Activated CD8-positive, alpha-beta T cell treated with anti-CD3 and anti-CD28 coated beads for 36 hours (primary cell): ENCODE measurements at regions not wholly inside any gene's neighbourhood (a gene's known extent, or its start where the extent isn't known, plus 50 kb on each side); places are given as distances from the start of the nearest gene placed in this dataset.

Experiments used
- ATAC-seq: fragments of 200-7000 bp; cut with Tn5 transposase; one replicate; pipeline ENCODE4 v1.10.0; 2021; ENCODE audit warnings: mild to moderate bottlenecking, moderate library complexity
- CTCF ChIA-PET: fragments of 350-600 bp; sonication (Branson Sonifier 250); formaldehyde crosslinking; loops from one replicate; lab custom pipeline; 2021; ENCODE audit warnings: antibody characterized with exemption; lab: Charles Lee
- POLR2A ChIA-PET: fragments of 350-600 bp; sonication (Branson Sonifier 250); formaldehyde crosslinking; loops from one replicate; lab custom pipeline; 2021; ENCODE audit warnings: antibody characterized with exemption; lab: Charles Lee
- DNase-seq: peaks from one replicate; pipeline ENCODE4 v3.0.0-alpha.2; 2020
- H3K27ac Mint-ChIP-seq: one replicate; pipeline ENCODE4 v1.8.0; 2021; ENCODE audit warnings: mild to moderate bottlenecking, mixed read lengths
- H3K27me3 Mint-ChIP-seq: one replicate; pipeline ENCODE4 v1.8.0; 2021; ENCODE audit warnings: mixed read lengths
- H3K36me3 Mint-ChIP-seq: one replicate; pipeline ENCODE4 v1.8.0; 2021; ENCODE audit warnings: low read depth, mixed read lengths
- H3K4me1 Mint-ChIP-seq: one replicate; pipeline ENCODE4 v1.8.0; 2021; ENCODE audit warnings: low read depth, mixed read lengths
- H3K4me3 Mint-ChIP-seq: one replicate; pipeline ENCODE4 v1.8.0; 2021; ENCODE audit warnings: mild to moderate bottlenecking, moderate library complexity, mixed read lengths
- H3K9me3 Mint-ChIP-seq: one replicate; pipeline ENCODE4 v1.8.0; 2021; ENCODE audit warnings: mixed read lengths
- CTCF ChIP-seq: fragments of 200-600 bp; IDR thresholded peaks from one replicate; pipeline ENCODE4 v1.8.0; 2022; ENCODE audit warnings: antibody characterized with exemption, mild to moderate bottlenecking
- intact Hi-C: fragments of 100-400 bp; cut with micrococcal nuclease; formaldehyde crosslinking; loops from one replicate; pipeline ENCODE4 v1.10.0; 2022

DNA sequence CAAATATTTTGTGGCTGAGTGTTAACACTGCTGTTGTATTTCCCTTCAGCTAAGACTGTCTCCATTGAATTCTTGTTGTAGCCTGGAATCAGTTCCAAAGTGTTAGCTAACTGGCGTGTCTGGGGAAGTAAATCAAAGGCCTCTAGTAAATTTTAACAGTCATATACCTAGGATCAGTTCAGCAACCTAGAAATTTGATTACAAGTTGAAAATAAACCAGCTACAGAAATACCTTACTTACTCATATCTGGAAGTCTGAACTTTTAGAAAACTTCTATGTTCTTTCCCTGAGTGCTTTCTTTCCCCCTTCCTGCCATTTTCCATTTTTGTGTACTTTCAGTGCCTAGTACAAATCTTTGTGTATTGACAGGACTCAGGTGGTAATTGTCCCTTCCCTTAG is 396.7 kb upstream of the DCC start:
- ATAC-seq (no peak), DNase-seq (no peak)
- ChIA-PET CTCF (no interaction called here), POLR2A (no interaction called here)
- Mint-ChIP-seq H3K27me3 (no peaks in the 10 kb centered on the region), H3K36me3 (no peaks in the 10 kb centered on the region), H3K9me3 (no peaks in the 10 kb centered on the region), H3K4me3 (no peak overlapping the region), H3K27ac (no peak overlapping the region), H3K4me1 (no peaks in the 10 kb centered on the region)
- intact Hi-C loops, result no loop called here
- no peak for TF ChIP-seq CTCF

- Mint-ChIP-seq H3K36me3 (no peaks in the 10 kb centered on the region), H3K4me1 (no peaks in the 10 kb centered on the region), H3K27me3 (no peaks in the 10 kb centered on the region), H3K27ac (no peak overlapping the region), H3K9me3 (no peaks in the 10 kb centered on the region), H3K4me3 (no peak overlapping the region)
- ATAC-seq (no peak), DNase-seq (no peak)
- intact Hi-C loops, result no loop called here
- no peak for TF ChIP-seq CTCF
- ChIA-PET POLR2A (no interaction called here), CTCF (no interaction called here)
These were observed 393.1 kb upstream of the DCC start for GRCh38 chr18:51946946-51947345.

- Mint-ChIP-seq H3K36me3 (no peaks in the 10 kb centered on the region), H3K4me3 (no peak overlapping the region), H3K27ac (no peak overlapping the region), H3K27me3 (no peaks in the 10 kb centered on the region), H3K9me3 (no peaks in the 10 kb centered on the region), H3K4me1 (no peaks in the 10 kb centered on the region)
- intact Hi-C loops, result no loop called here
- DNase-seq, result no peak
- ChIA-PET CTCF (no interaction called here), POLR2A (no interaction called here)
- no peak for TF ChIP-seq CTCF
- ATAC-seq, result no peak
These were observed 387.2 kb upstream of the DCC start for GRCh38 chr18:51952844-51953243.

GRCh38 chr18:51953521-51953920 is 386.5 kb upstream of the DCC start:
- CTCF ChIA-PET, result no interaction called here
- Mint-ChIP-seq H3K36me3 (no peaks in the 10 kb centered on the region), H3K4me3 (no peak overlapping the region), H3K27me3 (no peaks in the 10 kb centered on the region), H3K9me3 (no peaks in the 10 kb centered on the region), H3K4me1 (no peaks in the 10 kb centered on the region), H3K27ac (no peak overlapping the region)
- ATAC-seq (no peak), DNase-seq (no peak)
- no peak for TF ChIP-seq CTCF
- POLR2A ChIA-PET, result no interaction called here
- intact Hi-C loops, result no loop called here

DNA sequence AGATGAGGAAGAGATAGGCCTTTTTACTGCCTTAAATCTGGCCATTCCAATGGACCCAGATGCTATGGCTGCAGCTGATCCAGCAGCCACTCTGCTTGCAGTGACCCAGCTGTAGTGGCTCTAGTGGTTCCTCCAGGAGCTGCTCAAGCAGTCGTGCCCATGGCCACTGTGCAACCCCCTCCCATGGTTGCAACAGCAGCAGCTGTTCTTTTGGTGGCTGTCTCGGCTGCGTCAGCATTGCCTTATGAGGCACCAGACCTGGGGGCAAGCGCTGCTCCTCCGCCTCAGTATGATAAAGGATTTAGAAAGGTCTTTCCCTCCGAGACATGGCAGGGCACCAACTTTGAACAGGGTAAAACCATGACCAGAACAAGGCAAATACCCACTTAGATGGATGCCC is 384.9 kb upstream of the DCC start:
- TF ChIP-seq CTCF, result no peak
- no peak overlapping the region for H3K4me3 Mint-ChIP-seq
- H3K27me3 Mint-ChIP-seq, result no peaks in the 10 kb centered on the region
- H3K4me1 Mint-ChIP-seq, result no peaks in the 10 kb centered on the region
- ChIA-PET CTCF (no interaction called here), POLR2A (no interaction called here)
- no peak overlapping the region for H3K27ac Mint-ChIP-seq
- intact Hi-C loops, result no loop called here
- no peaks in the 10 kb centered on the region for H3K9me3 Mint-ChIP-seq
- DNase-seq (no peak), ATAC-seq (no peak)
- no peaks in the 10 kb centered on the region for H3K36me3 Mint-ChIP-seq
